ENCODE measurements at regions not wholly inside any gene's neighbourhood (a gene's known extent, or its start where the extent isn't known, plus 50 kb on each side); places are given as distances from the start of the nearest gene placed in this dataset.

DNA sequence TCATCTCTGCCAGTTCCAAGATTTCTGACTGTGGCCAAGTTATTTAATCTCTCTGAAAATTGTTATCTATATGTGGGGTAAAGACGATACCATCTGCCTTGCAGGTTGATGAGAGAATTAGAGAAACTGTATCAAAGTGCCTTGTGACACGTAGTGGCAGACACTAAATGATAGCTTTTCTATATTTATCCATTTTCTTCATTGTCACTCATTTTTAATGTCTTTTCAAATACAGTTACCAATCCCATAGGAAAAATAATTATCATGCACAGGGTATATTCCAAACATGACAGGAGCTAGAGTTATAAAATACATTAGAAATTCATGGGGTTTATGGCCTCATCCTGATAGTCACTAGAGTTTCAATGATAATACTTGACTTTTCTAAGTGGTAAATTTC is 95.6 kb upstream of the NOL4 start:
- ATAC-seq (no peak), FAIRE-seq (no peak), DNase-seq (ENCODE audit: low spot score) (no peak)
- no peaks in the 10 kb centered on the region for H3K27me3 ChIP-seq (ENCODE audit: control insufficient read depth in 1 of 2, insufficient read depth in 2 of 2, low read length in 2 of 2)
- H3K9me3 ChIP-seq (ENCODE audit: low read length): no peaks in the 10 kb centered on the region
- no peak overlapping the region for H3K9ac ChIP-seq (ENCODE audit: insufficient read depth, low read depth, low read length)
- TF ChIP-seq, protein P1, sequence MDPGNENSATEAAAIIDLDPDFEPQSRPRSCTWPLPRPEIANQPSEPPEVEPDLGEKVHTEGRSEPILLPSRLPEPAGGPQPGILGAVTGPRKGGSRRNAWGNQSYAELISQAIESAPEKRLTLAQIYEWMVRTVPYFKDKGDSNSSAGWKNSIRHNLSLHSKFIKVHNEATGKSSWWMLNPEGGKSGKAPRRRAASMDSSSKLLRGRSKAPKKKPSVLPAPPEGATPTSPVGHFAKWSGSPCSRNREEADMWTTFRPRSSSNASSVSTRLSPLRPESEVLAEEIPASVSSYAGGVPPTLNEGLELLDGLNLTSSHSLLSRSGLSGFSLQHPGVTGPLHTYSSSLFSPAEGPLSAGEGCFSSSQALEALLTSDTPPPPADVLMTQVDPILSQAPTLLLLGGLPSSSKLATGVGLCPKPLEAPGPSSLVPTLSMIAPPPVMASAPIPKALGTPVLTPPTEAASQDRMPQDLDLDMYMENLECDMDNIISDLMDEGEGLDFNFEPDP (CRISPR knock-in tag; conservative IDR thresholded peaks at IDR 0.05): no peak
- TF ChIP-seq, protein P2, sequence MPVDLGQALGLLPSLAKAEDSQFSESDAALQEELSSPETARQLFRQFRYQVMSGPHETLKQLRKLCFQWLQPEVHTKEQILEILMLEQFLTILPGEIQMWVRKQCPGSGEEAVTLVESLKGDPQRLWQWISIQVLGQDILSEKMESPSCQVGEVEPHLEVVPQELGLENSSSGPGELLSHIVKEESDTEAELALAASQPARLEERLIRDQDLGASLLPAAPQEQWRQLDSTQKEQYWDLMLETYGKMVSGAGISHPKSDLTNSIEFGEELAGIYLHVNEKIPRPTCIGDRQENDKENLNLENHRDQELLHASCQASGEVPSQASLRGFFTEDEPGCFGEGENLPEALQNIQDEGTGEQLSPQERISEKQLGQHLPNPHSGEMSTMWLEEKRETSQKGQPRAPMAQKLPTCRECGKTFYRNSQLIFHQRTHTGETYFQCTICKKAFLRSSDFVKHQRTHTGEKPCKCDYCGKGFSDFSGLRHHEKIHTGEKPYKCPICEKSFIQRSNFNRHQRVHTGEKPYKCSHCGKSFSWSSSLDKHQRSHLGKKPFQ (CRISPR knock-in tag; IDR thresholded peaks at IDR 0.05; ENCODE audit: insufficient replicate concordance): no peak
- TF ChIP-seq HOXA7 (CRISPR knock-in tag; IDR thresholded peaks at IDR 0.05): no peak
- TF ChIP-seq PAF1 (CRISPR knock-in tag; IDR thresholded peaks at IDR 0.05): no peak
- TF ChIP-seq, protein P3, sequence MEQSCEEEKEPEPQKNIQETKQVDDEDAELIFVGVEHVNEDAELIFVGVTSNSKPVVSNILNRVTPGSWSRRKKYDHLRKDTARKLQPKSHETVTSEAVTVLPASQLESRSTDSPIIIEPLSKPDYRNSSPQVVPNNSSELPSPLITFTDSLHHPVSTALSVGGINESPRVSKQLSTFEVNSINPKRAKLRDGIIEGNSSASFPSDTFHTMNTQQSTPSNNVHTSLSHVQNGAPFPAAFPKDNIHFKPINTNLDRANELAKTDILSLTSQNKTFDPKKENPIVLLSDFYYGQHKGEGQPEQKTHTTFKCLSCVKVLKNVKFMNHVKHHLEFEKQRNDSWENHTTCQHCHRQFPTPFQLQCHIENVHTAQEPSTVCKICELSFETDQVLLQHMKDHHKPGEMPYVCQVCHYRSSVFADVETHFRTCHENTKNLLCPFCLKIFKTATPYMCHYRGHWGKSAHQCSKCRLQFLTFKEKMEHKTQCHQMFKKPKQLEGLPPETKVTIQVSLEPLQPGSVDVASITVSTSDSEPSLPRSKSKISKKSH (CRISPR knock-in tag; IDR thresholded peaks at IDR 0.05; ENCODE audit: borderline replicate concordance): no peak
- no peak for TF ChIP-seq NFIC (IDR thresholded peaks at IDR 0.05; ENCODE audit: low read length)
- no peak for TF ChIP-seq KDM5A (IDR thresholded peaks at IDR 0.05; ENCODE audit: borderline replicate concordance, low read length)
- no peak for TF ChIP-seq ZNF747 (CRISPR knock-in tag; IDR thresholded peaks at IDR 0.05; ENCODE audit: borderline replicate concordance)
- TF ChIP-seq CHCHD3 (CRISPR knock-in tag; IDR thresholded peaks at IDR 0.05): no peak
- TF ChIP-seq CHD2 (IDR thresholded peaks at IDR 0.05; ENCODE audit: low read depth, low read length): no peak
- TF ChIP-seq, protein P4, sequence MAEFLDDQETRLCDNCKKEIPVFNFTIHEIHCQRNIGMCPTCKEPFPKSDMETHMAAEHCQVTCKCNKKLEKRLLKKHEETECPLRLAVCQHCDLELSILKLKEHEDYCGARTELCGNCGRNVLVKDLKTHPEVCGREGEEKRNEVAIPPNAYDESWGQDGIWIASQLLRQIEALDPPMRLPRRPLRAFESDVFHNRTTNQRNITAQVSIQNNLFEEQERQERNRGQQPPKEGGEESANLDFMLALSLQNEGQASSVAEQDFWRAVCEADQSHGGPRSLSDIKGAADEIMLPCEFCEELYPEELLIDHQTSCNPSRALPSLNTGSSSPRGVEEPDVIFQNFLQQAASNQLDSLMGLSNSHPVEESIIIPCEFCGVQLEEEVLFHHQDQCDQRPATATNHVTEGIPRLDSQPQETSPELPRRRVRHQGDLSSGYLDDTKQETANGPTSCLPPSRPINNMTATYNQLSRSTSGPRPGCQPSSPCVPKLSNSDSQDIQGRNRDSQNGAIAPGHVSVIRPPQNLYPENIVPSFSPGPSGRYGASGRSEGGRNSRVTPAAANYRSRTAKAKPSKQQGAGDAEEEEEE (CRISPR knock-in tag; IDR thresholded peaks at IDR 0.05; ENCODE audit: borderline replicate concordance): no peak
- TF ChIP-seq, protein P5, sequence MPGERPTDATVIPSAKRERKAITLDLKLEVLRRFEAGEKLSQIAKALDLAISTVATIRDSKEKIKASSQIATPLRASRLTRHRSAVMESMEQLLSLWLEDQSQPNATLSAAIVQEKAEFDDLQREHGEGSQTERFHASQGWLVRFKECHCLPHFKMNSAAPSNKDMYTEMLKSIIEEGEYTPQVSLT (CRISPR knock-in tag; IDR thresholded peaks at IDR 0.05; ENCODE audit: borderline replicate concordance, low read depth): no peak
- H3K4me3 ChIP-seq (replicated peaks in 1 of 3; ENCODE audit: insufficient read depth in 1 of 3, low read depth in 2 of 3, low read length in 3 of 3): no peak overlapping the region
- H3K36me3 ChIP-seq (replicated peaks in 1 of 2; ENCODE audit: control insufficient read depth in 1 of 2, insufficient read depth in 2 of 2, low read length in 2 of 2): no peaks in the 10 kb centered on the region
- intact Hi-C loops (cut with micrococcal nuclease; ENCODE audit: unreplicated experiment) (loop anchor here (5.0 to 10.0 kb wide), 2 partner anchors 93 to 165 kb away; no protein-coding TSS in a partner anchor), in situ Hi-C loops (cut with HindIII; ENCODE audit: extremely low pct_ligation_motif_present, low pct_unique_long_range_greater_than_20kb) (loop anchor here (5.0 to 25.0 kb wide), 3 partner anchors 95 to 483 kb away; partner anchors contain the start of gene NOL4)
- no peak overlapping the region for H3K4me2 ChIP-seq (ENCODE audit: low read depth, low read length)
- H2AFZ ChIP-seq (ENCODE audit: low read length): no peak overlapping the region
- POLR2A ChIA-PET: no interaction called here
- no peaks in the 10 kb centered on the region for H3K4me1 ChIP-seq (ENCODE audit: insufficient read depth, low read length)
- no peaks in the 10 kb centered on the region for H4K20me1 ChIP-seq (ENCODE audit: insufficient read depth, low read length)
- H3K79me2 ChIP-seq (ENCODE audit: insufficient read depth, low read length): no peaks in the 10 kb centered on the region
- CTCF ChIA-PET (ENCODE audit: low intra/inter-chr PET ratio, low total read pairs): no interaction called here
- no peak overlapping the region for H3K27ac ChIP-seq (ENCODE audit: extremely low read length, insufficient read depth, low read length)
- BruUV-seq (replicated peaks): no TSS peak
- WGBS (ENCODE audit: low lambda C conversion rate): 0% methylated on average over 2 of the region's 2 CpGs
